ENCODE measurements at regions not wholly inside any gene's neighbourhood (a gene's known extent, or its start where the extent isn't known, plus 50 kb on each side); places are given as distances from the start of the nearest gene placed in this dataset.
"Not testable (repeated sequence)": the region's sequence is repeated elsewhere in the genome, so short reads cannot be mapped to it uniquely, and the experiment has no call there.

DNA sequence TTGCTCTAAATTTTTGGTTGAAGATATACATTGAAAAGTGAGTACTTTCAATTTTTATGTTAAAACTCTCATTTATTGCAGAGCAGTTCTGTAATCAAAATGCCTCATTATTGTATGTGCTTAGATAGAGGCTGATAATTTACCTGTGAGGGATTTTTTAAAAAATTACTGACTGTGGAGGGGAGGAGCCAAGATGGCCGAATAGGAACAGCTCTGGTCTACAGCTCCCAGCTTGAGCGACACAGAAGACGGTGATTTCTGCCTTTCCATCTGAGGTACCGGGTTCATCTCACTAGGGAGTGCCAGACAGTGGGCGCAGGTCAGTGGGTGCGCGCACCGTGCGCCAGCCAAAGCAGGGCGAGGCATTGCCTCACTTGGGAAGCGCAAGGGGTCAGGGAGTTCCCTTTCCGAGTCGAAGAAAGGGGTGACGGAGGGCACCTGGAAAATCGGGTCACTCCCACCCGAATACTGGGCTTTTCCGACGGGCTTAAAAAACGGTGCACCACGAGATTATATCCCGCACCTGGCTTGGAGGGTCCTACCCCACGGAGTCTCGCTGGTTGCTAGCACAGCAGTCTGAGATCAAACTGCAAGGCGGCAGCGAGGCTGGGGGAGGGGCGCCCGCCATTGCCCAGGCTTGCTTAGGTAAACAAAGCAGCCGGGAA lies 89.4 kb downstream of the DDX11 start:
- intact Hi-C loops (cut with DNase I); DNase-seq: not testable (repeated sequence)

DNA sequence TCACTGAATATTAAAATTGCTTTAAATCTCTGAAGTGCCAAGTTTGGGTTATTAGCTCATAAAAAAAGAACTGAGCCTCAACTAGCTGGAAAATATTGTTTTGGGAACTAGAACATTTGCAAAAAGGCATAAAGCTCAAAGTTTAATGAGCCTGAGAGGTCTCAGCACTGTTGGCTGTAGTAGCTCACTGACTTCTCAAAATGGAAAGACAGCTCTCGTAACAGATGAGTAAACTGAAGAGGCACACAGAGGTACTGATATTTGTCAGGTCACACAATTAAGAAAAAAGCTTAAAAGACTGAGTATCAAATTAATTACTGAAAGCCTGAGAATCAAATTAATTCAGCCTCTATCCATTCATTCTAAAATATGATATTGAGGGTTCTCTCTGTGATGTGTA lies 100.6 kb downstream of the DDX11 start:
- intact Hi-C loops (cut with DNase I); DNase-seq: not testable (repeated sequence)

DNA sequence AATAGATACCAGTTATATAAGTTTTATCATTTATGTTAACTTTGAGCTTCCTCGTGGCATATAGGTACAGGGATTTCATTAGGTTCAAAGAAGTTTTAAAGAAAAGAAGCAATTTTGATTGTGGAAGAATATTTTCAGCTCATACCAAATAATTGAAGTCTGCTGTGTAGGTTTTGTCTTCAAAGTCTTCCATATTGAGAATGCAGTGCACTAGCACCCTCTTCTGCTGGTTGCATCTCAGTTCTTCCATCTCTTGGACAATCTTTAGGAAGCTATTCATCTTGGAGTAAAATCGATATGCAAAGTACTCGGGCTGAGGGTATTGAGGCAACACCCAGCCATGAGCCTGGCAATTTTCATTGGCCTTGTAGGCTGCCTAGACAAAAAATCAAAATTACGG lies 103.9 kb downstream of the DDX11 start:
- intact Hi-C loops (cut with DNase I); DNase-seq: not testable (repeated sequence)

DNA sequence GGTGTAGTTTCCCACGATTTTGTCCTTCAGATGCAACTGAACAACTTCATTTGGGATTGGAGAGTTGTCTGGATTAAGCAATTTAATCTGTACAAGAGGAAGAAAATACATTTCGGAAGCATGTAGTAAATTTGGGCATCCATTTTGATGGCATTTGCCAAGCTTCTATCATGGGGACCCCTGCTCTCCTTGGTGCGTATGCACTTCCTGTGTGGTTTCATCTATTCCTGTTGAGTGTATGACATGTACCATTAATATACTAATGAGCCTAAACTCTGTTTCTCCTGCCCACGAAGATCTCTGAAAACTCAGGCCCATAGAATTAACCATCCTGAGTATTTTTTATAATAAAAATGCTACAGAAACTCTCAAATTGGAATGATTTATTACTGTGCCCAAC lies 105.2 kb downstream of the DDX11 start:
- DNase-seq; intact Hi-C loops (cut with DNase I): not testable (repeated sequence)

DNA sequence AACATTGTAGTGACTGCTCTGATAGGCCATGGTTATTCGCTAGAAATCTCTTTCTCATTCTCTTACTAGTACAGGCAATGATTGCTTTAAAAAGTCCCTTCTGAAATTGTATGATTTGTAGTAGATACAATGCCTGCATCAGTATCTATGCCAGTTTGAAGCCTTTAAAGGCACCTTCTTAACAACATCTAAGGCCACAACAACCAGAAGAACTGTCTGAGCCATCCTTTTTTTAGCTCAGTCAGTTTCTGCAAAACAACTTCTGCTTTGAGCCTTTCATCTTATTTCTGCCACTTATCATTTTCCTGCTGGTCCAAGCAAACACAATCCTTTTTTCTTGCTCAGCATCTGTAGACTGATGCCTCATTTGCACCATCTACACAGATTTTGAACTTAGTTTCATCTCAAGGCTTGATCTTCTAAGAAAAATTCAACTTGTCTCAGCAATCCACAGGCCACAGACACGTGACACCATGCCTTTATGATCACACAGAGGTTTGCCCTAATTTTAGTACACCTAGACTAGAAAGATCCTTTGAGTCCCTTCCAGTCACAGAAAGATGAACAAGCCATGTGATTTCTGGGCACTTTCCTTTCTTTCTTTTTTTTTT lies 106.1 kb downstream of the DDX11 start:
- DNase-seq; intact Hi-C loops (cut with DNase I): not testable (repeated sequence)

DNA sequence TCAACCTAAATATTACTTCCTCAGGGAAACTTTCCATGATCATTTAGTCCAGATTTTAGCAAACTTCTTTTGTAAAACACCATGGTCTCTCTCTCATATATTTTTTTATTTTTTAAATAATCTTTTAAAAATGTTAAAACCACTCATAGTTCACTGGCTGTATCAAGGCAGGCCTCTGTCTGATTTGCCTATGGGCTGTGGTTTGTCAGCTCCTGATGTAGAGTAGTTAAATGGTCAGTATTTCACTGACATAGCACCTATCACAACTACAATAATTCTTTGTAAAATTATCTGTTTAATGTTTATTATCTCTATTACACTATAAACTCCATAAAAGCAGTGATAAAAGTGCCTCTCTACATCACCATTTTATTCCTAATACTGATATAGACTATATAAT lies 108.9 kb downstream of the DDX11 start:
- intact Hi-C loops (cut with DNase I); DNase-seq: not testable (repeated sequence)

DNA sequence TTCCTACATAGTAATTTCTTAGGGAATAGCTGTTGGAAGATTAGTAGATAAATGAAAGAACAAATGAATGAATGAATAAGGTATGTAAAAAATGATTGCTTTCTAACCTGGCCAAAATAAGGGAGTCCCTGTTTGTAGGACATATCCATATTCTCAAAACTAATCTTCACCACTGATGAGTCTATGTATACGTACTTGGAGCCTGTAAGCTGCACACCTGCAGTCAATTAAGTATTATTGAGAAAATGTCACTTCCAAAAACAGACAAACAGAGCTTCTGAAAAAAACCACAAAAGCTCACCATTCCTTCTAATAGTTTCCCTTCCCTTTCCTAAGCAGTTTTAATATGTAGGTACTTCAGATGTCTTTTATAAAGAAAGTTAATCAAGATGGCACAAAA lies 109.4 kb downstream of the DDX11 start:
- intact Hi-C loops (cut with DNase I); DNase-seq: not testable (repeated sequence)

DNA sequence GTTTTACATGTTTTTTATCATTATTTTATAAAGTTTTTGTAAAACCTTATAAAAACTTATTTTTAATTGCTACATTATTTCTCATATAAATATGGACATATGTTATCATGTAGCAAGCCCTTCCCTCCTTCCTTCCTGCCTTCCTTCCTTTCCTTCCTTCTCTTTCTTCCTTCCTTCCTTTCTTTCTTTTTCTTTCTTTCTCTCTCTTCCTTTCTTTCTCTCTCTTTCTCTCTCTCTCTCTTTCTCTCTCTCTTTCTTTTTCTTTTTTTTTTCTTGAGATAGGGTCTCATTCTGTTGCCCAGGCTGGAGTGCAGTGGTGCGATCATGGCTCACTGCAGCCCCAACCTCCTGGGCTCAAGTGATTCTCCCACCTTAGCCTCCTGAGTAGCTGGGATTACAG lies 110.2 kb downstream of the DDX11 start:
- intact Hi-C loops (cut with DNase I): not testable (repeated sequence)

DNA sequence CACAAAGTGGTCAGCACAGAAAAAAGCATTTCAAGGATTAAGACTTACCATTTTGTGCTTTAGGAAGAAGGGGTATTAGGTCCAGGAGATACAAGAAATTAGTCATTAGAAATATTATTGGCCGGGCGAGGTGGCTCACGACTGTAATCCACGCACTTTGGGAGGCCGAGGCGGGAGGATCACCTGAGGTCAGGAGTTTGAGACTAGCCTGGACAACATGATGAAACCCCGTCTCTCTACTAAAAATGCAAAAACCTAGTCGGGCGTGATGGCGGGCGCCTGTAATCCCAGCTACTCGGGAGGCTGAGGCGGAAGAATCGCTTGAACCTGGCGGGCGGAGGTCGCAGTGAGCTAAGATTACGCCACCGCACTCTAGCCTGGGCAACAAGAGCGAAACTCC lies 111.0 kb downstream of the DDX11 start:
- DNase-seq; intact Hi-C loops (cut with DNase I): not testable (repeated sequence)

More for the DNA sequence above, 110.2 kb downstream of the DDX11 start:
- DNase-seq: not testable (repeated sequence)

DNA sequence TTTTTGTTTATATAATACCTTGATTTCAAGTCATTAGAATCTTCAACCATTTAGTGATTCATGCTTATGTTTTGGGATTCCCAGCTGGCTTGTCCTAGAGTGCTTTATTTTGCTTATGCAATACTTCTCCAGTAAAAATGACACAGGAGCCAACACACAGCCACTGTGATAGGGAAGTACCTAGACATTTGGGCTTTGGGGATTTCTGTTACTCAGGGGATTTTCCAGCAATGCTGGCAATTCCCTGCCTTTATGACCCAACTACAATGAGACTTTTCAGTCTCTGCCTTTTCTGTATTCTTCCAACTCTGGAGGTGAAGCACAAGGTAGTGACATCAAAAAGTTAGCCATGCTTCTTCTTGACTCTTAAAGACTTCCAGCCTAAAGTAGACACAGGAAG lies 119.0 kb downstream of the DDX11 start:
- DNase-seq; intact Hi-C loops (cut with DNase I): not testable (repeated sequence)

DNA sequence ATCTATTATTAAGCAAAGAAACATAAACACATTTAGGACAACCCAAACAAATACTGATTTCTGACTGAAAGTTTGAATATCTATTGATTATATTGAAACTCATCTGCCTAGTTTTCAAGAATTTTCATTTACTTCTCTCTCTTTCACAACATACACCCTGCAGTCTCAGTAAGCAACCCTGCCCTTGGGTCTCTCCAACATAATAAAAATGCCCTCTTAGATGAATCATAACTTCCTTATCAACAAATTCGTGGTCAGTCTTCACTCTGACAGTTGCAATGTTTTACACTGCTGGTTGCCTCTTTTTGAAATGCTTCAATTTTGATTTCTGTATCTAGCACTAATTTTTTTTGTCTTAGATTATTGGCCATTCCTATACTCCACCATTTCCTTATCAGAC lies 122.0 kb downstream of the DDX11 start:
- not testable (repeated sequence) for DNase-seq

DNA sequence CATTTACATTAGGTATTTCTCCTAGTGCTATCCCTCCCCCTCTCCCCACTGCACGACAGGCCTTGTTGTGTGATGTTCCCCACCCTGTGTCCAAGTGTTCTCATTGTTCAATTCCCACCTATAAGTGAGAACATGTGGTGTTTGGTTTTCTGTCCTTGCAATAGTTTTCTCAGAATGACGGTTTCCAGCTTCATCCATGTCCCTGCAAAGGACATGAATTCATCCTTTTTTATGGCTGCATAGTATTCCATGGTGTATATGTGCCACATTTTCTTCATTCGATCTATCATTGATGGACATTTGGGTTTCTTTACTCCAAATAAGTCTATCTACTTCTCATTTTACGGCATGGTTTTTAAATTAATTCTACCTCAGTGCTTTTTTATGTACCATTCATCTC lies 125.8 kb downstream of the DDX11 start:
- intact Hi-C loops (cut with DNase I); DNase-seq: not testable (repeated sequence)

More for the DNA sequence above, 122.0 kb downstream of the DDX11 start:
- intact Hi-C loops (cut with DNase I): not testable (repeated sequence)

DNA sequence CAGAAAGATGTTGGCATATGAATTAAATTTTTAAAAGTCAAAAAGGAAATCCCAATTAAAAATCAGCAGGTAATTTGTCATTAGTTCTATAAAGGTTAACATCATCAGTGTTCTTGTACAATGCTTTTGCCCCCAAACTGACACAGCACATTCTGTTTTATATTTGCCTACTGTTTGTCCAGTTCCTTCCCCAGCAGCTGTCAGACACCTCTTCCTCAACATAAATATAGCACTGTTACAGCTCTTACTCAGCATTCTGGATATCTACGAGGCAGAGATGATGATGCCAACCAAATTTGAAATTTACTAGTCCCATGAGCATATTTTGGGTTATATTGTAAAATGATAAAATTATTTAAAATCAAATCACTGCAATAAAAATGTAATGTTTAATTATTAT lies 124.6 kb downstream of the SINHCAF start:
- no peak for DNase-seq

DNA sequence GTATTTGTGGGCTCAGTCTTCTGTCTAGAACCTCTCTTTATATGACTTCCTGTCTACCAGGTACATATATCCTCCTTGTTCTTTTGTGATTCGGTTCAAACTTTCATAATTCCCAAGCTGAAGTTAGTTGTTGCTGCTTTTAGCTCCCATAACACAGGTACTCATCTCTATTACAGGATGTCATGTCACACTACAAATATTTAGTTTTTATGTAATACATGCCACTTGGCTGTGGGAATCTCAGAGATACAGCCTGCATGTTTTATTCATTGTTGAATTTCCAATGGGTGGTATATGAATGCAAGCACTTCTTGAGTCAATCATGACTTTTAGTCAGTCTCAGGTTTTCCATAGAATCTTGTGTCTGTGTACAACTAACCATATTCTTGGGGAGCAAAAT lies 122.7 kb downstream of the SINHCAF start:
- intact Hi-C loops (cut with DNase I): no loop called here
- DNase-seq: no peak

More for the DNA sequence above, 124.6 kb downstream of the SINHCAF start:
- intact Hi-C loops (cut with DNase I): no loop called here

DNA sequence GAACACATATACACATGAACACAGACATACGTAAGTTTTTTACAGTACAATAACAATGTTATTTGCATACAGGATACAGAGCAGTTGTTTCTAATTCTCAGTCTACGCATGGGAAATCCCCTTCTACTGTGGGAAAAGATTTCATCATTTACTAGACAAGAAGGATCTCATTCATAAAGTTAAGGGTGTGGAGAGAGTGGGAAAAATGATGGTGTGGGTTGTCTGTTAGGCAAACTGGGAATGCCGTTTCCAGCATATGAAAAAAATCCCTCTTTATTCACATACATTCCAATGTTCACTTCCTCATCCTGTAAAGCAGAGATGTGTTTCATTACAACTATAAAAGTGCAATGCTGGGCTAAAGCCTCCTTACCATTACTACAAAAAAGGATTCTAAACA lies 120.9 kb downstream of the SINHCAF start:
- intact Hi-C loops (cut with DNase I): no loop called here
- no peak for DNase-seq

DNA sequence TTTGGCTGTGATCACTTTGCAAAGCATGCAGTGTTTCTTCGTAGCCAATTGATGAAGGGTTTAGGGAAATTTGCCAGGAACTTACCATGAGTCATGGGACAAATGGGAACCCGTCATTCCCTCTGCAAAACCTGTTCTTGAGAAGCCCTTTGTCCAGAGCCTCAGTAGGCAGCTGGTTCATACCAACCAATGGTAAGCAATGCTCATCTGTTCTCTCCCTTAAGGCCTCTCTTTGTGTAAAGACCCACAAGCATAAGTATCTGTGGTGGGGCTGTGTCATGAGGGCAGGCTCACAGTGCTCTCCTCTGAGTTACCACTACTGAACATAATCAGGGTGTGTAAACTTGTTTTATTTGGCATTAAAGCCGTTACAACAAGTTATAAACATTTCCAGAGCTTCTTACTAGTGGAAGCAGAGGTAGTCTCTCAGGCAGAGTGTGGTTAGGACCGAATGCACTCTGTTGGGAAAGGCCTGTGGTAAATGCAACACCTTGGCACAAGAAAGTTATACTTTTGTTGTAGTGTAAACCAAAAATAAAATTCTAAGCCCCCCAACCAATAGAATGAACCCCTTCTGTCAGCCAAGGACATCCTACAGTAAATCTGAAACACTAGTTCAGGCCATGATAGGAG lies 119.8 kb downstream of the SINHCAF start:
- intact Hi-C loops (cut with DNase I): no loop called here
- DNase-seq: no peak

DNA sequence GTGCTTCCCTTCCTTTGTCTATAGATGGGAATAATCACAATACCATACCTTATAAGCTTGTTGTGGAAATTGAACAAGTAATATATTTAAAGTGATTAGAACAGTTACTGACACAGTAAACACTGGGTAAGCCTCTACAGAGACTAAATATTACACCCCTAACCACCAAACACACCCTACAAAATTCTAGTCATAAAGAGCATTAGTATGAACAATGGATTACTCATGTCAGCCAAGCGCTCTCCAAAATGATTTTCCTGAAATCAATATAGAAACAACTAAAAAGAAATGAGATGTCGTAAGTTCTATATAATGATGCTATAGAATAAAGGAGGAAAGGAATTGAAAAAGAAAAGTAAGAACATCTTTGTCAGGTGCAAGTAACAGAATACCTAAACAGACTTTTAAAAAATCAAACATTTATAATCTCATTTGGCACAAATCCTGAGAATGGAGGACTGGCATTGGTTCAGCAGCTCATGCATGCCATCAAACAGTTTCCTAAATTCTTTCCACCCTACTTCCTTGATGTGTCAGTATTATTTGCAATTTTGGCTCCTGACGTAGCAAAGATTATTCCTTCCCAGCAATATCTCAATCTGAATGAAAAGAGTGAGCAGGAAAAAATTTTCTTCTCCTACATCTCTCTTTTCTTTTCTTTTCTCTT lies 118.0 kb downstream of the SINHCAF start:
- intact Hi-C loops (cut with DNase I): no loop called here
- no peak for DNase-seq

DNA sequence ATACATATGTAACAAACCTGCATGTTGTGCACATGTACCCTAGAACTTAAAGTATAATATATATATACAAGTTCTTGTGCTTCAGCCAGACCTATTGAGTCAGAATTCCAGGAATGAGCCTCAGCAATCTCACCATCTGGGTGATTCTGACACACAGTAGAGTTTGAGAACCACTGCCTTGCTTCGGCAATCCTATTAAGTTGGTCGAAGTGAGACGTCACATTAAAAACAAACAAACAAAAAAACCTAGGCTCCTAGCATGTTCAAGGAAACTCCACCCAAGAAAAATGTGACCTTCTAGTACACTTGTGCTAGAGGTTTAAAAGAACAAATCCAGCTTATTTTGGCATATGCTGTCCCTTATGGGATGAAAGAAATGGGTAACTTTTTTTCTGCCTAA lies 115.8 kb downstream of the SINHCAF start:
- intact Hi-C loops (cut with DNase I): no loop called here
- DNase-seq: no peak

DNA sequence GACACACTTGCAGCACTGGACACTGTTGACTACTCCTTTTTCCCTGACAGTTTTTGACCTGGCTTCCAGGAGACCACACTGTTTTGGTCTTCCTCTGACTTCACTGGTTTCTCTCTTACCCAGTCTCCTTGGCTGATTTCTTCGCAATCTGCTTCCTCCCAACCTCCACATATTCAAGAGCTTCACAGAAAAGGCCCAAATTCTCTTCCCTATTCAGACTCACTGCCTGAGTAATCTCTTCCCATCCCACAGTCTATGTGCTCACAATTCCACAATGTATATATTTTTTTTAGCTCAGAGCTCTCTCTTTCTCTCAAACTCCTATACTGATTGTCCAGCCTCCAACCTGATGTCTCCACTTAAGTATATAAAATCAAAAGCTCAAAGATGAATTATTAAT lies 115.4 kb downstream of the SINHCAF start:
- no peak for DNase-seq
- intact Hi-C loops (cut with DNase I): no loop called here
